Activated CD4-positive, alpha-beta T cell treated with anti-CD3 and anti-CD28 coated beads, Interleukin-10, Interleukin-2, amounts not matched to agents 100 ng/mL and 50 ng/mL, durations not matched to agents 16 hours and 8 hours (primary cell): ENCODE measurements at regions not wholly inside any gene's neighbourhood (a gene's known extent, or its start where the extent isn't known, plus 50 kb on each side); places are given as distances from the start of the nearest gene placed in this dataset.

ENCODE experiments used
- DNase-seq: peaks from one replicate; pipeline ENCODE4 v3.0.0-alpha.2; 2020

DNA sequence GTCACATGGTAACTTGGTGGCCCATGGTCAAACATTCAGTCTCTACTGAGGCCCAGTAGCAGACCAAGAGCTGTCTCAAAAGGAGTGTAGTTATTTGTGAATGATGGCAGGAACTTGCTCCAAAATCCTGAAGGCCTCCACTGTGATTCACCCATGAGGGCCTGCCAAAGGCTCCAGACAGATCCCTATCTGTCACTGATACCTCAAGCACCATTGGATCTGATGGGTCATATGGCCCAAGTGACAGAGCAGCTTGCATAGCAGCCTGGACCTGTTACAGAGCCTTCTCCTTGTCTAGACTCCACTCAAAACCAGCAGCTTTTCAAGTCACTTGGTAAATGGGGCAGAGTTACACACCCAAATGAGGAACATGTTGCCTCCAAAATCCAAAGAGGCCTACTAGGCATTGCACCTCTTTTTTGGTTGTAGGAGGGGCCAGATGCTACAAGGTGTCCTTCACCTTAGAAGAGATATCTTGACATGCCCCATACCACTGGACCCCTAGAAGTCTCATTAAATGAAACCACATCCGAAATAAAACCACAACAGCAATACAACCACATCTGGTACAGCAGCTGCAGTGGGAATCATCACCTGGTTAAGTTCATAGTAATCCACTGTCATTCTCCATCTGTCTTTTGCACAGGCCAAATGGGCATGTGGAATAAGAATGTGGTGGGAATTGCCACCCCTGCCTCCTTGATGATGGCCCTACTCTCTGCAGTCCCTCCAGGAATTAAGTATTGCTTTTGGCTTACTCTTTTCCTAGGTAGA is 150.4 kb upstream of the MAX start:
- DNase-seq: no peak

DNA sequence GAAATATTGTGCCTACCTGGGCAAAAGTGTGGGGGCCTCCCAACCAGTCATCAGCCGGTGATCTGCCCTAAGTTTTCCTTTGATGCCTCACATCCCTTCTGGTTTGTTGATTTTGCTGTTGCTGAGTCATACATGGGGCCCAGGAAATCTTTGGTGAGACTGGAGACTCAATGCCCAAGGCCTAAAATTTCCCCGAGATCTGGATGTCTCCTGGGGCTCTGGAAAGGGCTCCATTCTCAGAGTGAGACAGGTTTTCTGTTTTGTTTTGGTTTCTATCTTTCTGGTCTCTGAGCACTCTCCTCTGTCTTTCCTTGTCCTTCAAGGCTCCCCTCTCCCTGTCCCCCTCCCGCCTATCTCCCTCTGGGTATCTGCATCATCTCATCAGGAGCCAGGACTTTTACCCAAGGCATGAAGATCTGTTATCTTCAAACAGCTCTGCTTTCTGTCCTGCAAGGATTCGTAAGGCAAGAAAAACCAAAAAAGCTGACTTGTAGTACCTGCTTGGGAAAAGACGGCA is 152.8 kb upstream of the MAX start:
- DNase-seq: no peak

DNA sequence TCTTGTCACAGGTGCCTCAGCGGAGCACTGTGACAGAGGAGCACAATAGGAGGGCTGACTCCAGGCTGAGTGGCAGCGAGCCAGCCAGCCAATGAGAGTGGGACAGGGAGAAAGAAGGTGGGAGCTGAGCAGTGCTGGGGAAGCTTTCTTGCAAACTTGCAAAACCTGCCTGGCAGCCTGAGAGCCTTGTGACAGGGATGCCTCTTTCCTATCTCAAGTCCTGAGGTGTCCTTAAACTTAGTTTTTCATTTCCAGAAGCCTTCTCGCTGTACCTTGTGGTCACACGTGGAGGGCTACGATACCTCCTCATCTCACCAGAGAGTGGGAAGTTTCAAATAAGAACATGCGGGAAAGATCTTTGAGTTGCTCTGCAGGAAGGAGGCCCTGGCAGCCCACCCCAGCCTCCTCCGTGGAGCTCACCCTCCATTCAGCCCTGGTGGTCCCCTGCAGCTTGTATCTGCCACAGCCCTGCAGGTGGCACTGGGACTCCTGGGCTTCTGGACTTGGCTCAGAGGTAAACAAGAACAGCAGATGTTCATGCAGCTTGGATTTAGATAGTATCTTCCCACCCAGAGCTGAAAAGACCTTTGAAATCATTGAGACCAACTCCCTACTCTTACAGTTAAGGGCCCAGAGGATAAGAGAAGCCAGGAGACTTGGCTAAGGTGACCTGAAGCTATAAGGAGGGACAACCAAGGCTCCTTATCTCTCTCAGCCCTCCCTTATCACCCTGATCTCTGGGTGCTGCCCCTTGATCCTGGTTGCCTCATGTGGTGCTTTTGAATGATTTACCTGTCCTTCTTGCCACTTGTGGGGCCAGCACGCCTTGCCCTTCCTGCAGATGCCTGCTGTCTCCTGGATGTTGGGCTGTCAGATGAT is 153.5 kb upstream of the MAX start:
- no peak for DNase-seq

DNA sequence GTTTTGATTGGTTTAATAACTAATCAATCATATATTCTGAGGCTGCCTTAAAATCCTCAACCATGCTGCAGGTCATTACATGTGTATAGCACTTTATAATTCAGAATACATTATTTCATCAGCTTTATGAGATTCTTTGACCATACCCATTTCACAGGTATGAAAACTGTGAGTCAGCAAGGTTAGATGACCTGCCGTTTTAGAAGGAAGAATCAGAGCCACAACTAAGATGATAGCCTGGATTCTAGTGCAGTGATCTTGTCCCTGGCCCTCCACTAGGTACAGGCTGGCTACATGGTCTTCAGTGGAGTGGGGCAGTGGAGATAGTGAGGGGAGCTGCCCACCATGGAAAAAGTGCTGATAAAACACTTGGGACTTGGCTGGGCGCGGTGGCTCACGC is 154.4 kb upstream of the MAX start:
- DNase-seq: no peak

DNA sequence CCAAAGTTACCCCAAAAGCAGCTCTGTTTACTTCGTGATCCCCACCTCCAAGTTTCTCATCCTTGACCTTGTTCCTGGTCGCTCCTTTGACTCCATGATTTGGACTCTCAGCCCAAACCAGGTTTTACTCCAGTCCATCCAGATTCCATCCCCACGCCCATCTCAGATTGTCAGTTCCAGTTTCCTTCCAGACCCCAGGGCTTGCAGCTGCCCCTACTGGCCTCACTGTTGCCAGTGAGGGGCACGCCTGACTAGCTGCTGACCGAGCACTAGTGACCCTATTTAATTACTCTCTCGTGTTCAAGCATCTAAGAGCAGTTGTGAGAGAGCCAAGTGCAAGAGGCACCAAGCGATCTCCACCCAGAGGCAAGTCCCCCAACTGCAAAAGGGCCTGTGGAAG is 155.1 kb upstream of the FUT8 start:
- DNase-seq: no peak

DNA sequence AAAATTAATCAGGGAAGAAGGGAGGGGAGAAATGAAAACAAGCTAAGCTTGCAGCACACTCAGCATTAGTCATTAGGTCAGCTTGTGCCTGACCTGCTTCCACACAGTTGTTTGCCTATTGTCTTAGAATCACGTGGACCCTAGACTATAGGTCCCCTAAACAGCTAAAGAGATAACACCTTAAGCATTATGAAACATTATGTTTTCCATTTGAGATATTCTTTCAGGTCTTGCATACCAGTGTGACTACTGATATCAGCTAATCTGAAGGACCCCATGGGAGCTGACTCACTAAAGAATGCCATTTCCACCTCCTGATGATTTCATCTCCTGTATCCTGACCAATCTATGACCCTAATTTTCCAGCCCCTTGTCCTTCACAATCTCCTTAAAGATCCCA is 154.1 kb upstream of the FUT8 start:
- DNase-seq: no peak

DNA sequence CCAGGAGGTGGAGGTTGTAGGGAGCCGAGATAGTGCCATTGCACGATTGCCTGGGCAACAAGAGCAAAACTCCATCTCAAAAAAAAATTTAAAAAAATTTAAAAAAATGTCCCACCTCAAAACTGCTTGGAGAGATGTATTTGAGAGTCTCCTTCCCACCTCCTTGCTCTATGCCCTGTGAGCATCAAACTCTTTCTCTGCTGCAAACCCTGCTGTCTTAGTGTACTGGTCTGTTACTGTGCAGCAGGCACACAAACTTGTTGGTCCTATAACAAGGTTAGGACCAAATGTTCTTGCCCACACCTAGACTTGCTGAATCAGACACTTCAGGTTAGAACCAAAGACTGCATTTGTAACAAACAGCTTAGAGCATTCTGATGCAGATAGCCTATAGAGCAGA is 153.5 kb upstream of the FUT8 start:
- no peak for DNase-seq

DNA sequence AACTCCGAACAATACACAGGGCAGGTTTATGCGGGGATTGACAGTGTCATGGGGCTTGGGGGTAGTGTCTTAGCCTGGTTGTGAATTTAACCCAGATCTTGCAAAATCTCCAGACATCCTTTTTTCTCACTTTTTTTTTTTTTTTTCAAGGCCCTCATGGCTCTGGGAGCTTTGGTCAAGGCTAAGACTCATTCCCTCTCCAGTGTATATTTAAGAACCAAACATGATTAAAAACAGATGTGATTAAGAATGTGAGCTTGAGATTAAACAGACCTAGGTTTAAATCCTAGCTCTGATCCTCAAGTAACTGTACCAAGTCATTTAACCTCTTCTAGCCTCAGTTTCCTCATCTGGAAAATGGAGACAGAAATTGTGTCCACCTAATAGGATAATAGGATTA is 151.7 kb upstream of the FUT8 start:
- no peak for DNase-seq

DNA sequence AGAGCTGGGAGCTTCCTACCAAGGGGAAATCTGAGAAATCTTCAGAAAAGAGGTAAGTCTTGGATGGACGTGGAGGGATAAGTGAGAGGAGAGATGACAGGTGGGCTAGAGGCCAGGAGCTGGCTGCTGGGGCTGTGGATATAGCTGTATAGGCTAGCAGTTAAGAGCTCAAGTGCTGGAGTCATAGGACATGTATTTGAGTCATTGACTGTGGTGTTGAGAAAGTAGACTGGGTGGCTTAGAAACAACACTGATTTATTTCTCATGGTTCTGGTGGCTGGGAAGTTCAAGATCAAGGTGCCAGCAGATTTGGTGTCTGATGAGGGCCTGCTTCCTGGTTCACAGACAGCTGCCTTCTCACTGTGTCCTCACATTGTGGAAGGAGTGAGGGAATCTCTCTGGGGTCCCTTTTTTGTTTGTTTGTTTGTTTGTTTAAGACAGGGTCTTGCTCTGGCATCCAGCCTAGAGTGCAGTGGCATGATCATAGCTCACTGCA is 151.1 kb upstream of the FUT8 start:
- no peak for DNase-seq

DNA sequence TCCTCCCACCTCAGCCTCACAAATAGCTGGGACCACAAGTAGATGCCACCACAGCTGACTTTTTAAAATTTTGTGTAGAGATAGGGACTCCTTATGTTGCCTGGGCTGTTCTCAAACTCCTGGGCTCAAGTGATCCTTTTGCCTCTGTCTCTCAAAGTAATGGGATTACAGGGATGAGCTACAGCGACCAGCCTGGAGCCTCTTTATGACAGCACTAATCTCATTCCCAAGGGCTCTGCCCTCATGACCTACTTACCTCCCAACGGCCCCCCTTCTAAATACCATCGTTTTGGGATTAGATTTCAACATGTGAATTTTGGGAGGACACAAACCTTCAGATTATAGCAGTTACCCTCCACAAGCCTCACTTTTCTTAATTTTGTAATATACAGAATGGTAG is 150.6 kb upstream of the FUT8 start:
- no peak for DNase-seq

DNA sequence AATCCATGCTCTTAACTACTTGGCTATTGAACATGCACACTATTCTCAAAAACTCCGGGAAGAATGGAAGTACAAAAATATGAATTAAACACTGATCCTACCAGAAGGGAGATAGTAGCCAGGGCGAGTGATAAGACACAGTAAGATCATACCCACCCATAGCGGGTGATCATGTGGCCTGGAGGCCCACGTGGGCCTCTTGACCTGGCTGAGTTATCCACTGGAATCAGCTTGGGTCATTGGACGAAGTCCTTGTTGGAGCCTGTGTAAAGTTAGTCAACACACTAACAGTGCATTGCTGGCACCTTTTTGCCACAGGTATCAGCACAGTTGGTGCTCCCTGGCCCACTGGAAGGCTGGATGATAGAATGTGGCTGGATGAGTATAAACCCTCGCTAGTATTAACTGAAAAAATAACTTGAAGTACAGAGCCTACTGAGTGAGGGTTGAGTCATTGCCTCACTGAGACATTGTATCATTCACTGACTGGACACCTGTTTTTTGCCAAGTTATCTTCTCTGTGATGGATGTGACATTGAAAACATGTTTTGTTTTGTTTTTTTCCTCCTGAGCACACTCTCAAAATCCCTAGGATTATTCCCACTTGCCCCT is 149.2 kb upstream of the FUT8 start:
- DNase-seq: no peak

DNA sequence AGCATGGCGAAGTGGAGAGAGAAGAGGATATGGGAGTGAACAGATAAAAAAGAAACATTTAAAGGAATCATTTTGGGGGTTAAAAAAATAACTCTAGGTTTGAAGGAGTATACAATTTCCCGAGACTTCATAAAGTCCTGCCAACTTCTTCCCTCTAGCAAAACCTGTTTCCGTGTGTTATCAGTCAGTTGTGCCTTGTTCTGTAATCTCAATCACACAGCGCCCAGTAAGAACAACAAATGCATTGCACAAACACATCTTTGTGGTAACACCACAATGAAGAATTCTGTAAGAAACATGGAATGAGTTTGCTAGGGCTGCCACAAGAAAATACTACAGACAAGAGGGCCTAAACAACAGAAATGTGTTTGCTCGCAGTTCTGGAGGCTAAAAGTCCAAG is 144.7 kb upstream of the FUT8 start:
- no peak for DNase-seq

DNA sequence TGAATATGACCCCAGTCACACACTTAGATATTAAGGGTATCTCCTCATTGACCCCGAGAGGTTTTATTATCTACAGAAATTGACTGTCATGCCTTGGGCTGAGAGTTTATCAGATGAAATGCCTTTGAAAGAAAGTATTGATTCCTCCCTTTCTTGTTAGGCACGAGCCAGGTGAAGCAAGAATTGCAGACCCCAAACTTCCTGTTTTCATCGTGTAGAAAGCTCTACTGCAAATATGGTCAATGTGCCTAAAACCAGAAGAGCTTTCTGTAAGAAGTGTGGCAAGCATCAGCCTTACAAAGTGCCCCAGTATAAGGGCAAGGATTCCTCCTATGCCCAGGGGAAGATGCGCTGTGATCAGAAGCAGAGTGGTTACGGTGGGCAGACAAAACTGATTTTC is 143.9 kb upstream of the FUT8 start:
- DNase-seq: no peak

DNA sequence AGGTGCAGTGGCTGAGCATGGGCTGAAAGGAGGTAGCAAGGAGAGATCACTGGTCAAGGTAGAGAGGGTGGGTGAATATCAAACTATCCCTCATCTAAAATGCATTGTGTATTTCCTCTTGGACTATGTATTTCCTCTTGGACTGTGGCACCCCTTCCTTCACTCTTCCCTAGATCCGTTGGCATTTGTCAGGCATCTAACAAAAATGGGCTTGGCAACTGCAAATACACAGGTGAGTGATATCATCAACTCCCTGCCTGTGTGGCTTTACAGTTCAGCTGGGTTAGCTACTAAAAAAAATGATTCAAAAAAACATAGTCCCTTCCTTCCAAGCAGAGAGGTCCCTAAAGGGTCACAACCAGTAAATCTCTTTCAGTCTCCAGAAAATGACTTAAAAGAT is 142.8 kb upstream of the FUT8 start:
- no peak for DNase-seq

DNA sequence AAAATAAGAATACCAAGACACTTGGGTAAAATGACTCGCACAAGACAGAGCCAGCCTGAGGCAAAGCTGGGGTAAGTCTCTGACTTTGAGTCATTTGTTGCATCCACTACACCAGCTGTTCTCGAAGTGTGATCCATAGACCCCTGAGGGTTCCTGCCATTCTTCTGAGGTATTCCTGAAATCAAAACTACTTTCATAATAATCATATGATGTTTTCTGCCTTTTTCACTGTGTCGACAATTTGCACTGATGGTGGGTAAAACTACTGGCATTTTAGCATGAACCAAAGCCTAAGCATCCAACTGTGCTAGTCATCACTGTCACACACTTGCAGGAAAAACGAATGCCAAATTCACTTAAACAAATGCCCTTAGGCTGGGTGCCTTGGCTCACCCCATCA is 135.5 kb upstream of the FUT8 start:
- peak; percentile 70 for DNase-seq

DNA sequence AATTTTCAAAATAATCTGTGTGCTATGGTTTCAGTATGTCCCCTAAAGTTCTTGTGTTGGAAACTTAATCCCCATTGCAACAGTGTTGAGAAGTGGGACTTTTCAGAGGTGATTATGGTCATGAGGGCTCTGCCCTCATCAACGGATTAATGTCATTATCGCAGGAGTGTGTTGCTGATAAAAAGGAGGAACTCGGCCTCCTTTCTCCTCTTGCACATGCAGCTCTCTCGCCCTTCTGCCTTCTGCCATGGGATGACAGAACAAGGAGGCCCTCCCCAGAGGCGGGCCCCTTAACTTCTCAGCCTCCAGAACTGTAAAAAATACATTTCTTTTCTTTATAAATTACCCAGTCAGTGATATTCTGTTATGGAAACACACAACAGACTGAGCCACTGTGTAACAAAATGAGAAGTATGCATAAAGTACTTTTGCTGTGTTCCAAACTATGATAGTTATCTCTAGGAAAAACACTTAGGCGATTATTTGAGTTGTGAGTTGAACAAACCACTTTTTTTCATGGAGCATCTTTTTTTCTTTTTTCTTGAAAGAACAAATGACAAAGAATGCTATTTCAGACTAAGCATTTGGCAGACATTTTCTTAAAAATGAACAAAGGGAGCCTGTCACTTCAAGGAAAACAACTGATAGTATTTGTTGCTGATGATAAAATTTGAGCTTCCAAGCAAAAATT is 134.8 kb upstream of the FUT8 start:
- no peak for DNase-seq

DNA sequence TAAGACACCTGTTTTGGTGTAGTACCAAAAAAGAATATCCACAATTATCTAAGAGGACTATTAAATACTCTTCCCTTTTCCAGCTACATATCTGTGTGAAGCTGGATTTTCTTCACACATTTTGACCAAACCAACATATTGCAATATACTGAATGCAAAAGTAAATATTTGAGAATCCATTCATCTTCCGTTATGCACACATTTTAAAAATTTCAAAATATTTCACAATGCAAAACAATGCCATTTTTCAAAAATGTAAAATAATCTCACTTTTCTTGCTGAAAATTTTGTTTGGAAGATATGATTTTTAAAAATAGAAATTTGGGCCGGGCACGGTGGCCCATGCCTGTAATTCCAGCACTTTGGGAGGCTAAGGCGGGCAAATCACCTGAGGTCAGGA is 133.9 kb upstream of the FUT8 start:
- no peak for DNase-seq

DNA sequence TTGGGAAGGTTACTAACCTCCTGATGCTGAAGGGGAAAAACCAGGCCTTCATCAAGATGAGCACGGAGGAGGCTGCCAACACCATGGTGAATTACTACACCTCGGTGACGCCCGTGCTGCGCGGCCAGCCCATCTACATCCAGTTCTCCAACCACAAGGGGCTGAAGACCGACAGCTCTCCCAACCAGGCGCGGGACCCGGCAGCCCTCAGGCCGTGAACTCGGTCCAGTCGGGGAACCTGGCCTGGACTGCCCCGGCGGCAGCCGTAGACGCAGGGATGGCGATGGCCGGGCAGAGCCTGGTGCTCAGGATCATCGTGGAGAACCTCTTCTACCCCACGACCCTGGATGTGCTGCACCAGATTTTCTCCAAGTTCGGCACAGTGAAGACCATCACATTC is 133.0 kb upstream of the FUT8 start:
- no peak for DNase-seq

DNA sequence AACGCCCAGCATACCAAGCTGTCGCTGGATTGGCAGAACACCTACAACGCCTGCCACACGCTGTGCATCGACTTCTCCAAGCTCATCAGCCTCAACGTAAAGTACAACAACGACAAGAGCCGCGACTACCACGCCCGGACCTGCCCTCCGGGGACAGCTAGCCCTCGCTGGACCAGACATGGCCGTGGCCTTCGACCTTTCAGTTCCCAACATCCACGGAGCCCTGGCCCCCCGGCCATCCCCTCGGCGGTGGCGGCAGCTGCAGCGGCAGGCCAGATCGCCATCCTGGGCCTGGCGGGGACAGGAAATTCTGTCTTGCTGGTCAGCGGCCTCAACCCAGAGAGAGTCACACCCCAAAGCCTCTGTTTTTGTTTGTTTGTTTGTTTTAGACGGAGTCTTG is 132.6 kb upstream of the FUT8 start:
- no peak for DNase-seq

DNA sequence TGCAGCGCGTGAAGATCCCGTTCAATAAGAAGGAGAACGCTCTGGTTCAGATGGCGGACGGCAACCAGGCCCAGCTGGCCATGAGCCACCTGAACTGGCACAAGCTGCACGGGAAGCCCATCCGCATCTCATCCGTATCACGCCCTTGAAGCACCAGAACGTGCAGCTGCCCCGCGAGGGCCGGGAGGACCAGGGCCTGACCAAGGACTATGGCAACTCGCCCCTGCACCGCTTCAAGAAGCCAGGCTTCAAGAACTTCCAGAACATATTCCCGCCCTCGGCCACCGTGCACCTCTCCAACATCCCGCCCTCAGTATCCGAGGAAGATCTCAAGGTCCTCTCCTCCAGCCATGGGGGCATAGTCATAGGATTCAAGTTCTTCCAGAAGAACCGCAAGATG is 131.9 kb upstream of the FUT8 start:
- no peak for DNase-seq

DNA sequence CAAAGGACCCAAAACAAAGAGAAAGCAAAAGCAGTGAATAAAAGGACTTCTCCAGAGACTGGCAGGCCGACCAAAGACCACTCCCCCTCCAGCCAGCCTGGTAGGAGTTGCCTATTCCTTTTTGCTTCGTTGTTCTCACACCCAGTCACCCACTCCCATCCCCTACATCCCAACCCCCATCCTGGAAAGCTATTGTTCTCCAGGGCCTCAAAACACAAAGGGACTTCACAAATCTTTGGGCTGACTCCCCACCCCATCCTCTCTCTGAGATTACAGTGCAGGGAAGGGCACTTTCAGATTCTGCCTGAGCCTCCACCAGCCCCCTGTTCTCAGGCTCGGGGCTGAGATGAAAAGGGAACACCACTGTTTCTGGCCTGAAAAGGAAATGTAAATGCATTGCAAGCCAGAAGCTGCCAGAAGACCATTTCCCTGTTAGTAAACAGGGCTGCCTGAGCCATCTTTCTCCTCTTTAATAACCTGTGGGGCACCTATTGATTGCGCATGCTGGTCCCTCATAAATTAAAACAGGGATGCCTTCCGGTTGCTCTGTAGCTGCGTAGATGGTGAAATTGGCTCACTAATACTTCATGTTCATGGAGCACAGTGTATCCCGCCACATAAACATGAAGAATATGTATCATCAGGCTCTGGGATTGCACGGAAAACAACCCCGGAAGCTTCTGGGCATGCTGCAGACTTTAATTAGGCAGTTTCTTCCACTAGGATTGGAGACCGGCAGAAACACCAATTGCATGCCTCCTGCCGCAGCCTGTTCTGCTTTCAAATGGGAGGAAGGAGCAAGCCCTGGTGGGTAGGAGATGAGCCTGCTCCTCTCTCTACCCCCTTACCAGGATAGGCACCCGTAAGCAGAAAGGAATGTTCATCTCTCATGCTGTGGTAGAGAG is 130.3 kb upstream of the FUT8 start:
- peak; percentile 59 for DNase-seq

DNA sequence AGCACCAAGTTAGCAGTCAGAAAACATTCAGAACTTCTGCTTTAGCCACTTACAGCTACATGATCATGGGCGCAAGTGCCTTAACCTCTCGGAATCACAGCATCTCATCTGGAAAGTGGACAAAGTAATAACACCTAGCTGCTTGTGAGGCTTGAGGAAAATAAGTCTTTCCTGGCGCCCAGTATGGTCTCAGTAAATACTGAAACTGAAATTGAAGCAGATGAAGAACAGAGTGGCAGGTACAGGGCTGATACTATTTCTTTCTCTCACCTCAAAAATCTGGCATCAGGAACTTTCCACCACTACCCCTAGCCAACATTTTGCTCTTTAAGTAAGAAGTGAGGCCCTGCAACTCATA is 129.7 kb upstream of the FUT8 start:
- DNase-seq: peak; percentile 26
